ENCODE measurements at regions not wholly inside any gene's neighbourhood (a gene's known extent, or its start where the extent isn't known, plus 50 kb on each side); places are given as distances from the start of the nearest gene placed in this dataset.
A peak's percentile ranks its signal among the peaks of the same experiment; 100 is the strongest.

- TF ChIP-seq SUZ12 (IDR thresholded peaks at IDR 0.05; ENCODE audit: low read length) (peak; percentile 27; the same call in 1 of the 2 replicates), NRF1 (IDR thresholded peaks at IDR 0.05; ENCODE audit: low read depth, low read length) (no peak)
- H2BK12ac ChIP-seq (ENCODE audit: low read depth, low read length): no peak overlapping the region
- H3K18ac ChIP-seq (ENCODE audit: extremely low read depth, low read length): no peak overlapping the region
- H3K23ac ChIP-seq (ENCODE audit: insufficient read length): no peak overlapping the region
- H3K4me1 ChIP-seq (replicated peaks in 1 of 4; ENCODE audit: control insufficient read depth in 3 of 4, insufficient read depth in 4 of 4, low read length in 3 of 4): no peaks in the 10 kb centered on the region
- no peak for FAIRE-seq
- no peak overlapping the region for H3K4ac ChIP-seq (replicated peaks; ENCODE audit: insufficient read length, low read depth, low read length)
- no peak overlapping the region for H2BK20ac ChIP-seq (ENCODE audit: low read length)
- DNase-seq (ENCODE audit: low read depth in 1 of 2, low spot score in 2 of 2): no peak
- H4K20me1 ChIP-seq (replicated peaks in 1 of 2; ENCODE audit: control insufficient read depth in 1 of 2, insufficient read depth in 2 of 2, low read length in 2 of 2): peaks cover 5 to 28% of the 10 kb centered on the region in 2 experiments
- H3K23me2 ChIP-seq (ENCODE audit: low read depth, low read length): no peaks in the 10 kb centered on the region
- no peak overlapping the region for H2BK15ac ChIP-seq (ENCODE audit: low read length)
- H3K79me2 ChIP-seq (ENCODE audit: control insufficient read depth in 1 of 2, insufficient read depth in 2 of 2, low read length in 2 of 2): no peaks in the 10 kb centered on the region
- no peak overlapping the region for H3K4me3 ChIP-seq (ENCODE audit: extremely low read depth in 1 of 4, insufficient read depth in 2 of 4, low read depth in 3 of 4, low read length in 4 of 4)
- WGBS, 2 experiments (ENCODE audit: extremely low coverage in 1 of 2, insufficient coverage in 1 of 2, insufficient read length in 1 of 2, insufficient replicate concordance in 2 of 2, low coverage in 1 of 2, low lambda C conversion rate in 2 of 2, missing lambda C conversion rate in 1 of 2): 85% methylated on average over 3 of the region's 3 CpGs; no CpG with 5 or more reads in 1 of the 2 experiments
- H3K56ac ChIP-seq (replicated peaks; ENCODE audit: insufficient read length, low read depth, low read length): no peak overlapping the region
- H4K8ac ChIP-seq (ENCODE audit: extremely low read depth, insufficient read depth, low read length): no peak overlapping the region
- no peak overlapping the region for H4K5ac ChIP-seq (ENCODE audit: insufficient read length, low read depth, low read length)
- H2BK5ac ChIP-seq (ENCODE audit: low read depth, low read length): no peak overlapping the region
- no peaks in the 10 kb centered on the region for H3K9me3 ChIP-seq (ENCODE audit: insufficient read depth in 2 of 2, low read depth in 1 of 2, low read length in 1 of 2)
- no peak overlapping the region for H2BK120ac ChIP-seq (replicated peaks; ENCODE audit: low read depth, low read length)
- H3K14ac ChIP-seq (ENCODE audit: insufficient read length): no peak overlapping the region
- no peaks in the 10 kb centered on the region for H3K36me3 ChIP-seq (ENCODE audit: control insufficient read depth in 2 of 4, insufficient read depth in 4 of 4, low read length in 3 of 4)
- H3K4me2 ChIP-seq (ENCODE audit: insufficient read depth in 1 of 2, low read depth in 2 of 2, low read length in 2 of 2): no peak overlapping the region
- H2AK5ac ChIP-seq (ENCODE audit: low read depth, low read length): no peak overlapping the region
- peaks cover 86 to 100% (median 98%) of the 10 kb centered on the region in 4 experiments for H3K27me3 ChIP-seq (replicated peaks in 1 of 4; ENCODE audit: control insufficient read depth in 3 of 4, extremely low read depth in 1 of 4, insufficient read depth in 3 of 4, low read length in 3 of 4)
- H3K27ac ChIP-seq (ENCODE audit: low read depth, low read length): no peak overlapping the region
- no peaks in the 10 kb centered on the region for H3K79me1 ChIP-seq (ENCODE audit: low read depth, low read length)
- no peak overlapping the region for H3K9ac ChIP-seq (replicated peaks in 1 of 4; ENCODE audit: extremely low read depth in 1 of 4, low read depth in 3 of 4, low read length in 3 of 4)
- CTCF ChIA-PET (ENCODE audit: partially characterized antibody): interaction anchor here (0.8 to 8.7 kb wide), 9 partner anchors 13 to 120 kb away, joined by 3 to 91 read pairs (median 8); no protein-coding TSS in a partner anchor
- H4K91ac ChIP-seq (replicated peaks; ENCODE audit: insufficient read length, low read length): no peak overlapping the region
- no peak overlapping the region for H2AFZ ChIP-seq (ENCODE audit: low read length)
- POLR2A ChIA-PET (ENCODE audit: partially characterized antibody): no interaction called here
Measured at GRCh38 chr22:22181341-22181850, 63.2 kb upstream of the VPREB1 start.
